OCI-LY3 (cell line): ENCODE measurements at regions not wholly inside any gene's neighbourhood (a gene's known extent, or its start where the extent isn't known, plus 50 kb on each side); places are given as distances from the start of the nearest gene placed in this dataset.

ENCODE experiments used
- H2AFZ ChIP-seq: fragments of 200-600, 300-600 bp; shearing (Covaris generic); 2 replicates; pipeline ENCODE4 v1.6.0; 2014; ENCODE audit warnings: antibody characterized with exemption, low read depth, low read length
- H3K27ac ChIP-seq: fragments of 200-600, 300-600 bp; sonication (generic); 2 replicates; pipeline ENCODE4 v1.5.1; 2014; ENCODE audit warnings: mild to moderate bottlenecking, low read length, moderate library complexity, mixed read lengths
- H3K27me3 ChIP-seq: fragments of 200-600, 300-600 bp; sonication (generic); 2 replicates; pipeline ENCODE4 v1.6.1; 2014; ENCODE audit warnings: low read depth, low read length, mixed read lengths
- H3K36me3 ChIP-seq: fragments of 200-600, 300-600 bp; sonication (generic); replicated peaks from 2 replicates; pipeline ENCODE3; 2014; ENCODE audit warnings: low read depth, low read length, mixed read lengths
- H3K4me1 ChIP-seq: fragments of 300-600, 200-600 bp; sonication (generic); 2 replicates; pipeline ENCODE4 v1.6.1; 2014; ENCODE audit warnings: low read length, mixed read lengths
- H3K4me2 ChIP-seq: fragments of 200-600, 300-600 bp; sonication (generic); 2 replicates; pipeline ENCODE4 v1.6.1; 2014; ENCODE audit warnings: low read length, mixed read lengths
- H3K4me3 ChIP-seq: fragments of 300-600, 200-600 bp; sonication (generic); 2 replicates; pipeline ENCODE4 v1.5.1; 2014; ENCODE audit warnings: antibody characterized with exemption, mild to moderate bottlenecking, low read length, moderate library complexity
- H3K79me2 ChIP-seq: fragments of 300-600, 200-600 bp; shearing (Covaris generic); 2 replicates; pipeline ENCODE4 v1.6.1; 2014; ENCODE audit warnings: mild to moderate bottlenecking, low read length, mixed read lengths
- H3K9ac ChIP-seq: fragments of 300-600, 200-600 bp; shearing (Covaris generic); 2 replicates; pipeline ENCODE4 v1.6.0; 2014; ENCODE audit warnings: mild to moderate bottlenecking, low read length, moderate library complexity
- H3K9me3 ChIP-seq: fragments of 200-600, 300-600 bp; shearing (Covaris generic); 2 replicates; pipeline ENCODE4 v1.6.1; 2014; ENCODE audit warnings: low read length, mixed read lengths; ENCODE audit not compliant: insufficient read depth
- H4K20me1 ChIP-seq: fragments of 200-600, 300-600 bp; sonication (generic); 2 replicates; pipeline ENCODE4 v1.6.1; 2016; ENCODE audit warnings: low read length, mixed read lengths; ENCODE audit not compliant: insufficient read depth
- CTCF ChIP-seq: fragments of 200-600, 300-600 bp; sonication (generic); IDR thresholded peaks from 2 replicates; pipeline ENCODE4 v1.5.1; 2014; ENCODE audit warnings: antibody characterized with exemption, low read length, low read depth
- EZH2phosphoT487 ChIP-seq: fragments of 200-600 bp; shearing (Covaris generic); IDR thresholded peaks from 2 replicates; pipeline ENCODE4 v1.6.1; 2018; ENCODE audit warnings: antibody characterized with exemption, mixed run types, low read depth

GRCh38 chr15:36080759-36081158, 498.7 kb upstream of the CDIN1 start:
- TF ChIP-seq EZH2phosphoT487 (no peak), CTCF (no peak)
- Histone ChIP-seq H3K9me3 (no peaks in the 10 kb centered on the region), H4K20me1 (no peaks in the 10 kb centered on the region), H3K27me3 (no peaks in the 10 kb centered on the region), H3K79me2 (no peaks in the 10 kb centered on the region), H3K4me1 (no peaks in the 10 kb centered on the region), H3K4me3 (no peak overlapping the region), H3K4me2 (no peak overlapping the region), H2AFZ (no peak overlapping the region), H3K9ac (no peak overlapping the region), H3K36me3 (no peaks in the 10 kb centered on the region), H3K27ac (no peak overlapping the region)

- H3K27me3 ChIP-seq = no peaks in the 10 kb centered on the region
- no peak overlapping the region for H2AFZ ChIP-seq
- no peak overlapping the region for H3K27ac ChIP-seq
- no peaks in the 10 kb centered on the region for H4K20me1 ChIP-seq
- no peaks in the 10 kb centered on the region for H3K4me1 ChIP-seq
- no peak for TF ChIP-seq CTCF
- TF ChIP-seq EZH2phosphoT487 = no peak
- H3K36me3 ChIP-seq = no peaks in the 10 kb centered on the region
- H3K9me3 ChIP-seq = no peaks in the 10 kb centered on the region
- no peak overlapping the region for H3K4me2 ChIP-seq
- no peak overlapping the region for H3K9ac ChIP-seq
- no peak overlapping the region for H3K4me3 ChIP-seq
- no peaks in the 10 kb centered on the region for H3K79me2 ChIP-seq
Observed at GRCh38 chr15:36090286-36090946, 489.0 kb upstream of the CDIN1 start.

GRCh38 chr15:36106640-36107335, 472.6 kb upstream of the CDIN1 start:
- TF ChIP-seq EZH2phosphoT487 = no peak
- TF ChIP-seq CTCF = no peak
- Histone ChIP-seq H3K79me2 (no peaks in the 10 kb centered on the region), H2AFZ (no peak overlapping the region), H3K27me3 (no peaks in the 10 kb centered on the region), H4K20me1 (no peaks in the 10 kb centered on the region), H3K9ac (no peak overlapping the region), H3K4me2 (no peak overlapping the region), H3K36me3 (no peaks in the 10 kb centered on the region), H3K27ac (no peak overlapping the region), H3K9me3 (no peaks in the 10 kb centered on the region), H3K4me1 (no peaks in the 10 kb centered on the region), H3K4me3 (no peak overlapping the region)

GRCh38 chr15:36108541-36108940, 470.9 kb upstream of the CDIN1 start:
- Histone ChIP-seq H3K36me3 (no peaks in the 10 kb centered on the region), H3K9ac (no peak overlapping the region), H2AFZ (no peak overlapping the region), H3K4me1 (no peaks in the 10 kb centered on the region), H3K27me3 (no peaks in the 10 kb centered on the region), H3K4me2 (no peak overlapping the region), H3K79me2 (no peaks in the 10 kb centered on the region), H3K4me3 (no peak overlapping the region), H3K9me3 (no peaks in the 10 kb centered on the region), H4K20me1 (no peaks in the 10 kb centered on the region), H3K27ac (no peak overlapping the region)
- TF ChIP-seq EZH2phosphoT487 (no peak), CTCF (no peak)
